ENCODE measurements at regions not wholly inside any gene's neighbourhood (a gene's known extent, or its start where the extent isn't known, plus 50 kb on each side); places are given as distances from the start of the nearest gene placed in this dataset.

DNA sequence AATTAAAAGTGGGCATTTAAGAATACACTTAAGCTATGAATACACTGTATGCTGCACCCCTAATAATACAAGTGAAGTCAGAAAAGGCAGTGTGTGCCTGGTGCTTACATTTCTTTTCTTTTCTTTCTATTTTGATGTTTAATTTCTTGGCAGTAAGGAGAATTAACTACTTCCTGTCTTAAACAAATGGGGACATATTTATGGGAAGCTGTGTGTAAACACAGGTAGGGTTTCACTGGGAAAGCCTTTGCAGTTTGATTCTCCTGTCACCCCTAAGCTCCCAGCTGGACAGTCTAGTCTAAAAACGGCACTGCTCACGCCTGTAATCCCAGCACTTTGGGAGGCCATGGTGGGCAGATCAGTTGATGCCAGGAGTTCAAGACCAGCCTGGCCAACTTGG is 146.0 kb downstream of the MIS18A start:
- no peak for DNase-seq

DNA sequence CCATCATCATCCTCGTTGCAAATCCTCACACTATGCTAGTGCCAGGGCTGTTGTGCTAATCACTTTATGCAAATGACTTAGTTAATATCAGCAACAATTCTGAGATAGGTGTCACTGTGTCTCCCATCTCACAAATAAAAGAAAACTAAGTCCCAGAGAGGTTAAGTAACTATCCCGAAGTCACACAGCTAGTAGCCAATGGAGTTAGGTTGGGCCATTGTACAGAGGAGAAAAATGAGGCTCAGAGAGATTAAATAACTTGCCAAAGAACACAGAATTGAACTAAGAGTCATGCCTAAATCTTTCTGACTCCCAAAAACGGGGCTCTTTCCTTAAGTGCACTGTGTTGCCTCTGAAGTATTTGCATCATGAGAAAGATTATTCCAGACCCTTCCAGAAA is 146.4 kb downstream of the MIS18A start:
- no peak for DNase-seq

DNA sequence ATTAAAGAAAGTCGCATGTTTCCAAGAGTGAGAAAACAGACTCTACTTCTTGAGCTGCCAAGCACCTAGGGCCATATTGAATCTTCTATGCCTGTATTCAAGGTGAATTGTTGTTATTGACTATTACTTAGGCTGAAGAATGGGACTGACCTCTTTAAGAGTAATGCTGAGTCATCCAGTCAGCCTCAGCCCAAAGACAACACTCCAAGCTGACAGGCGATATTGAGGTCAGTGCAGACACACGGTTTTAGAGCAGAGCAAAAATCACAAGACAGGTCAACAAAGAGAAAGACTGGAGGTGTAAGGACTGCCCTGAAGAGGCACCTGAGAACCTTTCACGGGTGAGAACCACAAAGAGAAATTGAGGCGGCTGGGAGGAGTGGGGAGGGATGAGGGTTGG is 146.9 kb downstream of the MIS18A start:
- no peak for DNase-seq

DNA sequence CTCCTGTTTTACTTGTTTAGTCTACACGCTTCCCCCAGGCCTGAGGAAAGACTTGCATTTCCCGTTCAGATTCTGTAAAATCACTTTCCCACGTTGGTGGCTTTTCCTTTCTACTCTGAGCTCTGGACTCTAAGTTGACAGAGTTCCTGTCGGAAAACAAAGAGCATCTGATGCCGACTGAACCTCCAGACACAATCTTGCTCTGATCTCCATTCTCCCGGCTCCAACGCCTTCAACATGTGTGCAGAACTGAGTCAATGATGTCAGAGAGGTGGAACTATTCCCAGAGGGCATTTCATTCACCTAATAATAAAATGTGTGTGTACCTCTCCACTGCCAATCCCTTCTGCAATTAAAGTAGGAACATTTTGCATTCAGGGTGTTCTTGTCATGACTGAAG is 147.7 kb downstream of the MIS18A start:
- no peak for DNase-seq

DNA sequence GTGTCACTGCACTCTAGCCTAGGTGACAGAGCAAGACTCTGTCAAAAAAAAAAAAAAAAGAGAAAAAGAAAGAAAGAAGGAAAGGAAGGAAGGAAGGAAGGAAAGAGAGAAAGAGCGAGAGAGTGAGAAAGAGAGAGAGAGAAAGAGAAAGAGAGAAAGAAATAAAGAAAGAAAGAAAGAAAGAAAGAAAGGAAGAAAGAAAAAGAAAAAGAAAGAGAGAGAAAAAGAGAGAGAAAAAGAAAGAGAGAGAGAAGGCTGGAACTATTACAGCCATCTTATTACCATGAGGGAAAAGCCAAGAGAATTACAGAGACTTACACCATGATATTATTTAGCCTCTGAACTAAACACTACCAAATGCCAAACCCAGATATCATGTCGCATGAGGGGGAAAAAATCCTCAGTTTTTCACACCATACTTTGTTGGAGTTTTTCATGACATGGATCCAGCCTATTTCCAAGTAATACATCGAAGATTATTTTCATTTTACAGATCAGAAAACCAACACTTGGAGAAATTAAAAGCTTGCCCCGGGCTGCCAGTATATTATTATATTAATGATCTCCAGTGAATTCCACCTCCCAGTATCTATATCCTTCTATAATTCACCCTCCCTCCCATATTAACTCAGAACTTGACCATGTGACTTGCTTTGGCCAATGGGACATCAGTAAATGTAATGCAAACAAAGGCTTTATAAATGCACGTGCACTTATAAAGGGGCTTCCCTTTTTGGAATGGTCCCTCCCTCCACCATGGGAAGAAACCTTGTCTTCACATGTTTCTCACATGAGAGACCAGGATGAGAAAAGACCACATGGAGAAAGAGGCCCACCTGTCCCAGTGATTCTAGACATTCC is 148.6 kb downstream of the MIS18A start:
- no peak for DNase-seq

DNA sequence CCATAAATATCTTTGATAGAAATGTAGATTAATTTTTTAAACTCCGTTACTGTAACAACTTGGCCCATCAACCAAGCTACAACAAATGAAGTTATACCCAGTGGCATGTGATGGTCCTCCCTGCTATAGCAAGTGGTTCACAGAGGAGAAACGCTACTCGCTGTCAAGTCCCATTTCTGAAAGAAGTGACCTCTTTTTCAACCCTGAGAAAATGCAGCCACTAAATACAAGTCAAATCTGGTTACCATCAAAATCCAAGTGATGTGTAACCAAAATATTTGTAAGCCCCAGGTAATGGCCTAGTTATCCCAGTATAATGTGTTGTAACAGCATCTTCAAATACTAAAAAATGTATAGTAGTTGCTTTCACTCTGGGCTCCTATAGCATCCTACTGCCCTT is 151.8 kb downstream of the MIS18A start:
- DNase-seq = no peak

DNA sequence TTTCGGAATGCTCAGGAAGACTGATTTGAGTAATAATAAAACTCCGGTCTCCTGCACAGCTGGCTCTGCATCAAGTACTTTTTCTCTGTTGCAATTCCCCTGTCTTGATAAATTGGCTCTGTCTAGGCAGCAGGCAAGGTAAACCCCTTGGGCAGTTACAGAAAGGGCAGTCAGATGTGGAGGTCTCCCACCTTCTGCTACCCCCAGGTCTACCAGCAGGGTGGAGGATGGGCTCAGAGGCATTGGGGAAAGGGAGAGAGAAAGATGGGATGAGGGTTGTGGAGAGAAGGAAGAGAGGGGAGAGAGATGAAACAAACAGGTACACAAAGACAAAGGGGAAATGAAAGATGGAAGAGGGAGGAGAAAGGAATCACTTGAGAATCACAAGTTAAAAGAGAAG is 156.8 kb downstream of the MIS18A start:
- no peak for DNase-seq

DNA sequence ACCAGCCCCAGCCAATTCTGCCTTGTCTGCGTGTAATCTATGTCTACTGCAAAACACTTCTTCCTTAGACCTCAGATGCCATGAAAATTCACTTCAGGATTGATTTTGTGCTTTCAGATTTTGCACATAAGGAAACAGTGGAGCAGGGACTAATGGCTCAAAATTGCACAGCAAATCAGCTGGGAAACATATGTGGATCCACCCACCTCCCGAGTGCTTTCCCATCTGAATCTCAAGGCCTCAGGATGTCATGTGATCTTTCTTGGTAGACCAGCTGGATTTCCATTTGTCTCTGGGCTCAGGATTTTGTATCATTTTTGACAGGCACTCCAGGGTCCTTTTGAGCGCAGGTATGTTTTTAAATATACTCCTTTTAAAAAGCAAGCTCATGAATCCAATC is 158.6 kb downstream of the MIS18A start:
- DNase-seq = no peak

DNA sequence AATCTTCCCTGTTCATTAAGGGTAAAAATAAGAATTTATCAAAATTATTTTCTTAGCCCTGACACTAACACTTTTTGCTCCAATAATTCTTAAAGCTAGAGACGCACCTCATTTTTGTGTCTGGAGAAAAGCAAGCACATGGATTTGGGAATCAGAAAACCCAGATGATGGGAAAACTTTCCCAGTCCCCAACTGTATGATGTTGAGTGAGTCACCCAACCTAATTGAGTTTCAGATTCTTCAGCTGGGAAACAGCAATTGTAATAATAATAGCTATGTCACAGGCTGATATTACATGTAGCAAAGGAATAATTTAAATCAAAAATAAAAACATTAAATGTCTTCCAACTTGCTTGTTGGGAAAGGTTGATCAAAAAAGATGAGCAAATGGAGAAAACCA is 159.0 kb downstream of the MIS18A start:
- no peak for DNase-seq

DNA sequence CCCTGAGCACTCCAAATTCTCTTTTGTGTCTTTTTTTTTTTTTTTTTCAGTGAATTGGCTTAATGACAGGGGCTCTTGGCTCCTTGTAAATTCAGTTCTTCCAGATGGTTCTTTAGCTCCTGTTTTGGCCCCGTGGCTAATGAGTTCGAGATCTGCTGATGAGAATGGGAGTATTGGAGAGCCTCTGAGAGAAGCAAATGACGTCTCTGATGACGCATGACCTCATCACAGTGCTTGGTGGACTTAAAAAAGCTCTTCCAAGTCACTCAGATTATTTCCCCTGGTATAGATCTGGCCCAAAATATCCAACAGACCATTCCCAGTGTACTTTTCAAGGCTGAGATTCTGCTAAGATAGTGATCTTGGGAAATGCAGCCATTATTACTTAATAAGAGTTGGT is 159.5 kb downstream of the MIS18A start:
- no peak for DNase-seq

DNA sequence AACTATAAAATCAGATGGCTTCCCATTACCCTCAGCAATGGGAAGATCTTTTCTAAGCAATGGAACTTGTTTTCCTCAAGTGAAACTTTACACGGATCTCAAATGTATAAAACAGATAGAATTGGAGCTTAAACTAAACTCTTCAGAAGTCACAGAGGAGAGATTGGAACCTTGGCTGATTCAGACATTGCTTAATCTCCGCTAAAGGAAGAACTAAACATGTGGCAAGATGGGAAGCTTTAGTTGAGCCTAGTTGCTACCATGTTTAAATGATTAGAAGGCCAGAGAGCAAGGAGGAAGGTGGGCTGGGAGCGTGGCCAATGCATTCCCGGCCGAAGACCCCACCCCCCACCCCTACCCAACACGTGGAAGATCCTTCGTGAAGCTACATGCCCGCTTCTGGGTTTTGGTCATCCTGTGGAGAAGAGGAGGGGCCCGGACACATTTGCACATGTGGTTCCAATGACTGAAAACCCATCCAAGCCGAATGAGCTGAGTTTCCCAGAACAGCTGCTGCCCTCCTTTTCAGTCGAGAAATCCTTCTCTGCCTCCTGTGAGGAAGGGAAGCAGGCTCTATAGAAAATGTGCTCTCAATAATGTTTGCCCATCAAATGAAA is 164.3 kb downstream of the MIS18A start:
- DNase-seq = no peak

DNA sequence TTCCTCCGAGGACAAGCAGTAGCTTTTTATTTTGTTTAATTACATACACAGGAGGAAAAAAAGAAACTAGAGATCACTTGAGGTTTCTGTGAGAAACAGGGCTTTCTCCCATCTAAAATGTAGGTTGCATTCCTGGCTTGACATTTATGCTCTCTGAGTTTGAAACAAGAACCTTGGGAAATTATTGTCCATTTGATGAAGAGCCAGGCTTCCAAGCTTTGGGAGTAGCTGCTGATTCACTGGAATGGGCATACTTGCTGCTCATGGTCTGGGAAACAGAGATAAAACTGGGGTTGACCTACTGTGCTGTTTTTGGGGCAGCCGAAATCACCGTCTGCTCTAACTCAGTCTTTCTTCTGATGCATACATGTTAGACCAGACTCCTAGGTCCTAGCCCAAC is 165.4 kb downstream of the MIS18A start:
- DNase-seq = no peak

DNA sequence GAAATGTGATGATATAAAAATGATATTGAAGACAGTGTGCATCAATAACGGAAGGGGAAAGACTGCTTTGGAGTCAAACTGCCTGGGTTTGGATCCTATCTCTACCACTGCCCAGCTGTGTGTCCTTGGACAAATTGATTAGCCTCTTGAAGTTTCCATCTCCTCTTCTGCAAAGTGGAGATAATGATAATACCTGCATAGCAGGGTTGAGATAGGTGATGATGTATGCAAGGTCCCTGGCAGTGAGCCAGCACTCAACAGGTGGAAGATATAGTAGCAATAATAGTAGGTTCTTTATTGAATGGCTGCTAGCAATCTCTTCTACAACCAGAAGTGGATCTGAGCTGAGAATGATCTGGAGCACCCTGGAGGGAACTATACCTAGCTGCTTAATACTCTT is 166.7 kb downstream of the MIS18A start:
- DNase-seq = no peak

DNA sequence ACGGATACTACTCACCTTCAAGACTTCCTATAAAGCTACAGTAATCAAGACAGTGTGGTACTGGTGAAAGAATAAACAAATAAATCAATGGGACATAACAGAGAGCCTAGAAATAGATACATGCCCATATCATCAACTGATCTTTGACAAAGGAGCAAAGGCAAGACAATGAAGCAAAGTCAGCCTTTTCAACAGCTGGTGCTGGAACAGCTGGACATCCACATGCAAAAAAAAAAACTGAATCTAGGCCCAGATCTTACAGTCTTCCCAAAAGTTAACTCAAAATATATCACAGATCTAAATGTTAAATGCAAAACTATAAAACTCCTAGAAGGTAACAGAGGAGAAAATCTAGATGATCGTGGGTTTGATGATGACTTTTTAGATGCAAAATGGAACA is 170.3 kb downstream of the MIS18A start:
- no peak for DNase-seq

DNA sequence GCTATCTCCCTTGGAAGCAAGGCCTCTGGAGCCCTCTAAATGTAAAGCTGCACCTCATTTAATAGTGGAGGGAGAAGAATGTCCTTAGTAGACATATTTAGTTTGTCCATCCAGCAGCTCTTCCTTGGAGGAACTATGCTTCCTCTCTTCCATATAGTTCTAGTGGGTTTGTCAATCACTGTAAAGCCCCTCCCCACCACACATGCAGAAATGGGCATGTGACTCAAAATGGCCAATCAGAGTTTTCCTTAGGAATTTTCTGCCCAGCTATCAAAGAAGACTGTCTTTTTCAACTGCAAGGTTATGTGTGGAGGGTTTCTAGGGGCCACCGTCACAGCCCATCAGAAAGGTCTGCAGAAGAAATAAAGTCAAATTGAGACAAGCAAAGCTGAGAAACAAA is 175.5 kb downstream of the MIS18A start:
- DNase-seq = no peak

DNA sequence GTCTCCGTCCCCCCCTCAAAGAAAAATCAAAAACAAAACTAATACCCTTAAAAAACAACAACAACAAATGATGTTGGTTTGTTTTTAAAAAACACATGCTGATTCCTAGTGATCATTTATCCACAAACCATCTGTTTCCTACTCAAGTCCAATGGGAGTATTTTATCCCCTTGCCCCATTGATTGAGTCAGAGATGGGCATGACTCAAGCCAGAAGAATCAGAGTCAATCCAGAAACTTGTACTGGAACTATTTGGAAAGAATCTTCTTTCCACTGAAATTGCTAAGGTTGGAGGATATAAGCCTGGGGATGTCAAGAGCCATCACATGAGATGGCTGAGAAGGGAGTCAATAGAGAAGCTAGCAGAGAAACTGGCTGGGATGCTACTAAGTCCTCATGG is 176.4 kb downstream of the MIS18A start:
- no peak for DNase-seq

DNA sequence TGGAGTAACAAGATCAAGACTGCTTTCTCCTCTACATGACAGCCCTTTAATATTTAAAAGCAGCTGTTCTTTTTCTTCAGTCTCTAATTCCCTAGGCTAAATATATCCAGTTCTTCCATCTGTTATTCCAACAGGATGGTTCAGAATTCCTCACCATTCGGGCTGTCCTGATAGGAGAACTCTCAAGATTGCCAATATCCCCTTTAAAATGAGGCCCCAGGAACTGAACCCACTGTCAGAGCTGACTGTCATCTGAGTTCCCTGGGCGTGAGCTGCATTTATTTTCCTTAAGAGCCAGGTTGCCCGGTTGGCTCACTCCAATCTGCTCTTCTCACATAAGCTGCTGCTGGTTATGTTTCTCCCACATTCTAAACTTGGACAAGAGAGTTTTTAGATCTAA is 177.6 kb downstream of the MIS18A start:
- no peak for DNase-seq

DNA sequence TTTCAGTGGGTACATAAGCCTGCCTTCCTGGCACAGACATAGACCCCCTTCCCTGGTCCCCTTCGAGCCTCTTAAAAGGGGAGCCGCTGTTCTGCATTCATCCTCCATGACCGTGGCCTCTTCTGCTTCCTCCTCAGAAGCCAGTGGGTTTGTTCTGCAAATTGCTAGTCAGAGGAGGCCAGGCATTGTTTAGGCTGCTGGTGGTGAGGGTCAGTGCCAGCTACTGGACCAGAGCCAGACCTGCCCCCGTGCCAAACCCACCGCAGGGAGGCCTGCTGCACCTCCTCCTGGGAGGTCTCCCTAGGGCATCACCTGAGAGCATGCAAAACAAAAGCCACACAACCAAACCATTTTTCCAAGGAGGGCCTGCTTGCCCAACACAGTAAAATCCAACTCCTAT is 178.4 kb downstream of the MIS18A start:
- DNase-seq = no peak

DNA sequence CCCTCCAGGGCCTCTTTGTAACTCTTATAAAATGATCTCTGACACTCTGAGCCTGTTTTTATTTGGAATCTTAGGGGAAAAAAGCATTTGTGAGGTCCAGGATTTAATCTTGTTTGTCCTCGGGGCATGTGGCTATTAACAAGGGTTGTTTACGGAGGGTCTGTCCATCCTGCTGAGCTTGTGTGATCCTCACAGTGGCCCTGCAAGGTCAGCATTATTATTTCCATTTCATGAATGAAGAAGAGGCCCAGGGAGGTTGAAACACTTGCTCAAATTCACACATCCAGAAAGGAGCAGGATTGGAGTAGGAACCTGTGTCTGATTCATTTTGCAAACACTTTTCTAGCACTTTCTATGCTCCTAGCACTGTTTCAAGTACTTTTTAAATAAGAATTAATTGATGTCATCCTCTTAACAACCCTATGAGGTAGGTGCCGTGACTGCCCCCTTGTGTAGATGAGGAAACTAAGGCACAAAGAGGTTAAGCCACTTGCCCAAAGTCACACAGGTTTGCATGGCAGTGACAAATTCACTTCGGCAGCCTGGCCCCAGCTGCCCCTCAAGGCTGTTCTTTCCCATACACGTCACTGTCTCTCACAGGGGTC is 178.9 kb downstream of the MIS18A start:
- DNase-seq = no peak

DNA sequence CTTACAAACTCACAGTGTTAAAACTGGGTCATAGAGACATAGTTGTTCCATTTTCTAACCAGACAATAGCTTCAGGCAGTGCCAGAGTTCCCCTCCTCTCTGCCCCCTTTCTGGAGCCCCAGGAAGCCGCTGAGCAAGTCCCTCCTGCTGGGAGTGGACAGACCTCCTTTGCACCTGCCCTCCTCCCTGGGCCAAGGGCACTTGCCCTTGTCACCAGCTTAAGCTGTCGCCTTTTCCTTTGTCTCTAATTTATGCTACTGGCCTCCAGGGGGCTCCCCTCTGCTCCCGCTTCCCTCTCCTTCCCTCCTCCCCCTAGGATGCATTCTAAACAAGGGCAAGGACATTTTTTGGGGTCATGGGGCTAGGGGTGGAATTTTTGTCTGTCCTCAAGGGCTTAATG is 182.4 kb downstream of the MIS18A start:
- peak; percentile 18 for DNase-seq

DNA sequence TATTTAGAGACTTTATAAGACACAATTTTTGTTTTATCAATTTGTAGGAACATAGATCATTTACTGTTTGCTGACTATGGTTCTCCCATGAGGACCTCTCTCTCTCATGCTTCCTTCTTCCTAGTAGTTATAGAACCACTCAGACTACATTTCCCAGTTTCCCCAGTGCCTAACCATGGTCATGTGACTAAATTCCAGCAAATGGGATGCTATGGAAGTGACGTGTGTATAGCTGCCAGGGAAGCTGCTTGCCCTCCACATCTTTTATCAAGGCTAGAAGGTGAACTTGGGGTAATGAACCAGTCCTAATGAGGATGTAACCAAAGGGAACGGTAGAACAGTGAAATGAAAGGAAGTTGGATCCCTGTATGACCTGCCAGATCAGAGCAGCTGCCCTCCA is 184.0 kb downstream of the MIS18A start:
- DNase-seq = no peak

DNA sequence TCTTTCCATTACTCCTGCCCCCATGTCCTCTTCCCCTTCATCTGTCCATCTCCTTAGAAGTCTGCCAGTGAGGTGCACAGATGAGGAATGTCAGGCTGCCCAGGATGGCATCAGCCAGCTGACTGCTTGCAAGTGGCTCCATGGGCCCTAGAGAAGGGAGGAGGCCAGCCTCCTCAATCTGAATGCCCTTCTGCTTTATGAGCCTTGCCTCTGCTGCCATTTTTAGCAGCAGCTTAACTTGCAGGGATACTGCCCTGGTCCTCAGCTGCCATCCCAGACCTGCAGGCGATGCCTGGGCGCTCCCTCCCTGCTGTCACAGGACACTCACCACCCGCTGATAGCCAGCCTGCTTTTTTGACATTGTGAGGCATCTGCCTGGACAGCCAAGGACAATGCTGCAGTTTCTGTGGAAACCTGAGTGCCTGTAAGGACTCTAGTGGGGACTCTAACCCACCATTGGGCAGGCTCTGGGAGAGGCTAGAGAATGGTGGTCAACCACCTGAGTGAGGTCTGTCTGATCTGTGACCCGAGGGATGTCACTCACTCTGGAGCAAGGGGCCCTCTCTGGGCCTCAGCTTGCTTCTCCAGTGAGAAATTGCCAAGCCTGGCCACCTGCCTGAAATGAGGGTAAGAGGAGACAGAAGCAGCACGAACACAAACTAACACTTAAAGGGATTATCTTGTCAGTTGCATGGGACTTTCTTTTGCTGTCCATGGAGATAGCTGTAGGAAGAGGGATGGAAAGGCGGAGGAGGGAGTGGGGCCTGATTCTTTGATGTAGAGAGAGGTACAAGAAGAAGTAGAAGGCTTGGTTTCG is 185.0 kb downstream of the MIS18A start:
- DNase-seq = no peak

DNA sequence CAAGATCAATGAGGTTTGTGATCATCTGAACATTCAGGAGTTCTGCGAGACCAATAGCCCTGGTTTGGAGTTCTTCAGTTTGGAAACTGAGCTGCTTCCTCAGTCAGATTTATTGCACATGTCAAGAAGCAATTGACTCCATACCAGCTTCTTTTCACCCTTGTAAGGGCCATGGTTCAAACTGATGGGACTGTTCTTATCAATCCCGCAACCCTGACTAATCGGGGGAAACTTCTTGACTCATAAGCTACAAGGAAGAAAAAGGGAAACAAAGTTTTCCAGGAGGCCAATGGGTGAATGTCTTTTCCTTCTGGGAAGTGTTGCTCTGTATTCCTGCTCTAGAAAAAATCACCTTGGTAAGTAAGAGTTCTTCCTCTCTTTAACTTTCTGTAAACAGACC is 187.9 kb downstream of the MIS18A start:
- DNase-seq = no peak

DNA sequence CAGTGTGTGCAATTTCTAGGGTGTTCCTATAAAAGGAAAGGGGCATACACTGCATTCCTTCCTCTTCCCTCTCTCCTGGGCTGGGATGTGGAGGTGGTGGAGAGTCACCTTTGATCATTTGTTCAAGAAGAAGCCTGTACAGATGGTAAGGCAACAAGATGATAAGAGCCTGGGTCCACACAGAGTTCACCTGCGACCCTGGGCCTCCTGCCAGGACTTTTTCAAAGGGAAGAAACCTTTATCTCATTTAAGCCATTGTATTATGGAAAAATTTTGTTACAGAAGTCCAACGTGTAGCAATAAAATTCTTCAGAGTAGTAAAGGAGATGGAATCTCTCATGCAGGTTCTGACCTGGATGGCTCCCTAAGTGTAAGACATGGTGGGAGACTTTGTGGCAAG is 189.1 kb downstream of the MIS18A start:
- no peak for DNase-seq
